AG04449 (cell line): ENCODE measurements at regions not wholly inside any gene's neighbourhood (a gene's known extent, or its start where the extent isn't known, plus 50 kb on each side); places are given as distances from the start of the nearest gene placed in this dataset.

Experiments used
- CTCF ChIA-PET: fragments of 350-600 bp; formaldehyde crosslinking; extraction: SDS; loops from one replicate; lab custom pipeline; 2021; ENCODE audit warnings: antibody characterized with exemption; lab: Yijun Ruan, JAX
- POLR2A ChIA-PET: fragments of 400-600, 350-600 bp; formaldehyde crosslinking; extraction: SDS; loops from one replicate; lab custom pipeline; 2020; ENCODE audit warnings: antibody characterized with exemption, inconsistent platforms; lab: Yijun Ruan, JAX
- DNase-seq: peaks from one replicate; pipeline ENCODE4 v3.0.0-alpha.2; 2010; ENCODE audit warnings: low read depth, low spot score
- H3K4me3 ChIP-seq: 2 replicates; pipeline ENCODE4 v1.5.1; 2011; ENCODE audit warnings: low read depth, mild to moderate bottlenecking, control low read depth, low read length
- TF ChIP-seq, protein P1 (sequence below): IDR thresholded peaks from one replicate; pipeline ENCODE4 v1.5.1; 2011; ENCODE audit warnings: mild to moderate bottlenecking, moderate library complexity, low read length, control low read depth, inconsistent platforms; ENCODE audit not compliant: insufficient read depth; ENCODE audit errors: missing control alignments

DNA sequence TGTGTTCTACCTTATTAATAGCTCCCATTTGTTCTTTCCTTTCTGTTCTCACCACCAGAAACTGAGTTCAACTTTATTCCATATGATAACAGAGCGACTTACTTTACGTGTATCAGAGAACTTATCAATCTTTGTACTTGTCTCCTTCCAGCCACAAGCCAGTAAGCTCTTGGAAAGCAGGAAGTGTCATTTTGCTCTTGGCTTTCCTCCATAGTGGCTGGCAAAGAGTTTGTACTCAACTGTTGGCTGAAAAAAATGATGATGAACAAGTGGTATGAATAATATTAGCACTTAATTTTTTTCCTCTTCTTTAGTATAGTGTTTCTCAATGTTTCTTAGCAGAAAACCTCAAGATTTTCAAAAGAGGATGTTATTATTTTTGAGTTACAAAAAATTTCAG lies 182.4 kb upstream of the TOM1L1 start:
- ChIA-PET CTCF (no interaction called here), POLR2A (no interaction called here)
- H3K4me3 ChIP-seq = no peak overlapping the region
- TF ChIP-seq, protein P1, sequence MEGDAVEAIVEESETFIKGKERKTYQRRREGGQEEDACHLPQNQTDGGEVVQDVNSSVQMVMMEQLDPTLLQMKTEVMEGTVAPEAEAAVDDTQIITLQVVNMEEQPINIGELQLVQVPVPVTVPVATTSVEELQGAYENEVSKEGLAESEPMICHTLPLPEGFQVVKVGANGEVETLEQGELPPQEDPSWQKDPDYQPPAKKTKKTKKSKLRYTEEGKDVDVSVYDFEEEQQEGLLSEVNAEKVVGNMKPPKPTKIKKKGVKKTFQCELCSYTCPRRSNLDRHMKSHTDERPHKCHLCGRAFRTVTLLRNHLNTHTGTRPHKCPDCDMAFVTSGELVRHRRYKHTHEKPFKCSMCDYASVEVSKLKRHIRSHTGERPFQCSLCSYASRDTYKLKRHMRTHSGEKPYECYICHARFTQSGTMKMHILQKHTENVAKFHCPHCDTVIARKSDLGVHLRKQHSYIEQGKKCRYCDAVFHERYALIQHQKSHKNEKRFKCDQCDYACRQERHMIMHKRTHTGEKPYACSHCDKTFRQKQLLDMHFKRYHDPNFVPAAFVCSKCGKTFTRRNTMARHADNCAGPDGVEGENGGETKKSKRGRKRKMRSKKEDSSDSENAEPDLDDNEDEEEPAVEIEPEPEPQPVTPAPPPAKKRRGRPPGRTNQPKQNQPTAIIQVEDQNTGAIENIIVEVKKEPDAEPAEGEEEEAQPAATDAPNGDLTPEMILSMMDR = no peak
- no peak for DNase-seq

DNA sequence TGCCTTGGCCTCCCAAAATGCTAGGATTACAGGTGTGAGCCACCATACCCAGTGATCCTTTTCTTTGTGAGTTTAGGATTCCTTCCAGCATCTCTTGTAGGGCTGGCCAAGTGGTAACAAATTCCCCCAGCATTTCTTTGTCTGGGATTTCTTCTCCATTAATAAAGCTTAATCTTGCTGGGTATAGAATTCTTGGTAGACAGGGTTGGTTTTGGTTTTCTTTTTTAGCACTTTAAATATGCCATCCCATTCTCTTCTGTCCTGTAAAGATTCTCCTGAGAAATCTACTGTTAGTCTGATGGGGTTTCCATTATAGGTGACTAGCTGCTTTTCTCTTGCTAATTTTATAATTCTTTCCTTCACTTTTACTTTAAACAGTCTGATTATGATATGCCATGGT lies 173.0 kb upstream of the TOM1L1 start:
- TF ChIP-seq, protein P1 = no peak
- no peak for DNase-seq
- ChIA-PET CTCF (no interaction called here), POLR2A (no interaction called here)
- H3K4me3 ChIP-seq = no peak overlapping the region

DNA sequence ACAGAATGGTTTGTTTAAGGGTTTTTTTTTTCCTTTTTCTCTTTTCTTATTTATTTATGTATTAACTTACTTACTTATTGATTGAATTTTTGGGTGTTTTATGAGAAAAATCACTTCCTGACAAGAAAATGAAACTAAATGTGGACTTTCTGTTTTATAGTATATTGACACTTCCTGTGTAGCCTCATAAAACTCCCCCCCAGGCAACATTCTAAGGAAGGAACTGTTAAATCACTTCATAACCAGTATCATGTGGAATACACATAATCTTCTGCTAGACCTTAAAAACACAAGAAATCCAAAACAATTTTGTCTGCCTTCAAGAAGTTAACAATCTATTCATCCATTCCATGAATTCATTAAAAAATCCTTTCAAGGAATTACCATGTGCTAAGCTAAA lies 164.1 kb upstream of the TOM1L1 start:
- DNase-seq = no peak
- POLR2A ChIA-PET = no interaction called here

DNA sequence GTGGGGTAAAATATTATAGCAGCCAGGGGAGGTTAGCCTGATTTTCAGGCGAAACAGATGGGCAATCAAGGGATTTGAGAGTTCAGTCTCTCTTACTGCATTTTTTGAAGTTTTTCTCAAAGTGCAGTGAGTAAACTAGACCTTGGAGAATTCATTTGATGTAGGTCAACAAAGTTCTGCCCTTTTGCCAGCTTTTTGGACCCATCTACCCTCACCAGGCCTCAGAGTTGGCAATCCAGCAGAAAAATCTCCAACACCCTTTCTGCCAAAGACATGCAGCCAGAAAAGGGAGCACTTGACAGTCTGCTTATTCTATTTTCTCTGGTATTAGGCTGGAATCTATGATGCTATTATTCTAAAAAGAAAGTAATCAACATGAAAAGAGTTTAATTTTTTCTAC lies 162.2 kb upstream of the TOM1L1 start:
- DNase-seq = no peak
- POLR2A ChIA-PET = no interaction called here
- TF ChIP-seq, protein P1 = no peak
- H3K4me3 ChIP-seq = no peak overlapping the region
- CTCF ChIA-PET = no interaction called here

More for the DNA sequence above, 164.1 kb upstream of the TOM1L1 start:
- TF ChIP-seq, protein P1 = no peak
- H3K4me3 ChIP-seq = no peak overlapping the region
- CTCF ChIA-PET = no interaction called here

DNA sequence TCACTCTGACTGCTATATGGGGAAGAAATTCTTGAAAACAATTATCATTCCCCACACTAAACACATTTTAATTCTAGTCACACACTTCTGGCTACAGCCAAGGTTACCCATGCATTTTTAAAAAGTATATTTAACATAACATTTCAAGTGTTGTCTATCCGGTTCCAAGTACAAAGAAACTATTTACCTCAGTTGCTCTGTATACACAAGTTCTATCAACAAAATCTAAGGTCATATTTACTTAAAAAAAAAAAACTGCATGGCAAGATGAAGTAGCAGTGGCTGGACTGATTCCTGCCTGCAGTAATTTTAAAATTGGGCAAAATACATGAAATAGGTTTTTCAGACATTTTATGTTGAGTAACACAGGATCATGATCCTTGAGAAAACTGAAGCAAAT lies 155.9 kb upstream of the TOM1L1 start:
- DNase-seq = no peak
- CTCF ChIA-PET = no interaction called here
- TF ChIP-seq, protein P1 = no peak
- POLR2A ChIA-PET = no interaction called here
- H3K4me3 ChIP-seq = no peak overlapping the region

DNA sequence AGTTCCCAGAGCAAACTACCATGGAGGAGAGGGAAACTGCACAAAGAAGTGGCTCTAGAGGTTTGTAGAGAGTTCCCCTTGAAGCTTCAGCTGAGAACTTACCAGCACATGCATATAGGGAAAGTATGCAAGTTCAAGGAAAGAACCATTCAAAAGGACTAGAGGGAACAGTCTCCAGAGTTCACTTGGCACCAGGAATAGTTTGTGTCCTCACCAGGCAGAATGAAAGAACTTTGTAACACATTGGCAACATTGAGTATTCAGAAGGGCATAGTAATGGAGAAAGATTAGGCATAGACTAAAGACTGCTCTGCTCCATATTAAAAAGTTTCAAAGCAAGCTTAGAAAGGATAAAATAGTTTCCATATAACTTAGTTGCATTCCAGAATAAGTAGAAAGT lies 155.4 kb upstream of the TOM1L1 start:
- CTCF ChIA-PET = no interaction called here
- POLR2A ChIA-PET = no interaction called here

More for the DNA sequence above, 155.4 kb upstream of the TOM1L1 start:
- no peak for DNase-seq
- TF ChIP-seq, protein P1 = no peak
- H3K4me3 ChIP-seq = no peak overlapping the region
